Caco-2 (cell line): ENCODE measurements at regions not wholly inside any gene's neighbourhood (a gene's known extent, or its start where the extent isn't known, plus 50 kb on each side); places are given as distances from the start of the nearest gene placed in this dataset.

Source experiments
- BruUV-seq: library from RNA; stranded (reverse); fragments of 400-500 nt; replicated peaks from 2 replicates; lab custom pipeline; 2021; lab: Mats Ljungman, UMichigan
- CTCF ChIA-PET: fragments of 300-600 bp; sonication (Branson Sonifier 250); formaldehyde crosslinking; loops from one replicate; lab custom pipeline; 2022; ENCODE audit warnings: antibody characterized with exemption; lab: Charles Lee
- POLR2A ChIA-PET: fragments of 300-600 bp; sonication (Branson Sonifier 250); formaldehyde crosslinking; loops from one replicate; lab custom pipeline; 2022; ENCODE audit warnings: antibody characterized with exemption; lab: Charles Lee
- DNase-seq, 2 experiments: peaks; one replicate each; pipeline versions ENCODE4 v3.0.0 to v3.0.0-alpha.2; 2020 to 2022
- H3K27me3 ChIP-seq: replicated peaks from 2 replicates; pipeline ENCODE4 v1.6.0; 2011; ENCODE audit warnings: low read length; ENCODE audit not compliant: control insufficient read depth, insufficient read depth
- H3K36me3 ChIP-seq: 2 replicates; pipeline ENCODE4 v1.5.1; 2011; ENCODE audit warnings: low read length; ENCODE audit not compliant: control insufficient read depth, insufficient read depth
- H3K4me1 ChIP-seq: fragments of 250-450 bp; sonication (Bioruptor Pico); 2 replicates; pipeline ENCODE4 v1.5.1; 2020; ENCODE audit warnings: mild to moderate bottlenecking
- H3K4me3 ChIP-seq: 2 replicates; pipeline ENCODE4 v1.5.1; 2011; ENCODE audit warnings: low read depth, mild to moderate bottlenecking, control low read depth, low read length
- H3K9me3 ChIP-seq: fragments of 250-450 bp; sonication (Bioruptor Pico); 2 replicates; pipeline ENCODE4 v1.5.1; 2020; ENCODE audit warnings: mild to moderate bottlenecking, moderate library complexity
- H3K27ac Mint-ChIP-seq: one replicate; pipeline ENCODE4 v1.8.0; 2022; ENCODE audit warnings: mixed read lengths; ENCODE audit not compliant: unreplicated experiment
- H3K27me3 Mint-ChIP-seq: one replicate; pipeline ENCODE4 v1.8.0; 2022; ENCODE audit warnings: mixed read lengths; ENCODE audit not compliant: insufficient read depth, unreplicated experiment
- H3K36me3 Mint-ChIP-seq: one replicate; pipeline ENCODE4 v1.8.0; 2022; ENCODE audit warnings: mild to moderate bottlenecking, mixed read lengths; ENCODE audit not compliant: insufficient read depth, unreplicated experiment
- H3K4me1 Mint-ChIP-seq: one replicate; pipeline ENCODE4 v1.8.0; 2022; ENCODE audit warnings: low read depth, mixed read lengths; ENCODE audit not compliant: unreplicated experiment
- H3K4me3 Mint-ChIP-seq: one replicate; pipeline ENCODE4 v1.8.0; 2022; ENCODE audit warnings: mild to moderate bottlenecking, moderate library complexity, mixed read lengths; ENCODE audit not compliant: unreplicated experiment
- H3K9me3 Mint-ChIP-seq: one replicate; pipeline ENCODE4 v1.8.0; 2022; ENCODE audit warnings: mixed read lengths; ENCODE audit not compliant: unreplicated experiment
- intact Hi-C: fragments of 100-400 bp; cut with micrococcal nuclease; formaldehyde crosslinking; loops from one replicate; pipeline ENCODE4 v1.10.0; 2022; ENCODE audit not compliant: unreplicated experiment
- TF ChIP-seq, protein P1 (sequence below), 2 experiments: fragments of 200-600 bp in 1 of 2; IDR thresholded peaks; 1 replicate in 1 of 2; 2 replicates in 1 of 2; pipeline versions ENCODE4 v1.5.1 to v1.8.0; 2011 to 2022; ENCODE audit warnings: antibody characterized with exemption in 1 of 2, control low read depth in 1 of 2, inconsistent platforms in 1 of 2, low read depth in 1 of 2, low read length in 1 of 2, mild to moderate bottlenecking in 1 of 2, moderate library complexity in 1 of 2; ENCODE audit not compliant: insufficient read depth in 1 of 2, severe bottlenecking in 1 of 2, unreplicated experiment in 1 of 2

GRCh38 chr12:13504074-13504473 lies 307.5 kb downstream of the EMP1 start:
- no peaks in the 10 kb centered on the region for H3K36me3 Mint-ChIP-seq
- CTCF ChIA-PET, result no interaction called here
- intact Hi-C loops, result no loop called here
- Histone ChIP-seq H3K4me3 (no peak overlapping the region), H3K27me3 (no peaks in the 10 kb centered on the region), H3K36me3 (no peaks in the 10 kb centered on the region), H3K9me3 (no peaks in the 10 kb centered on the region), H3K4me1 (peaks cover 14% of the 10 kb centered on the region; the same call in 1 of the 2 replicates)
- no peaks in the 10 kb centered on the region for H3K9me3 Mint-ChIP-seq
- TF ChIP-seq, protein P1, sequence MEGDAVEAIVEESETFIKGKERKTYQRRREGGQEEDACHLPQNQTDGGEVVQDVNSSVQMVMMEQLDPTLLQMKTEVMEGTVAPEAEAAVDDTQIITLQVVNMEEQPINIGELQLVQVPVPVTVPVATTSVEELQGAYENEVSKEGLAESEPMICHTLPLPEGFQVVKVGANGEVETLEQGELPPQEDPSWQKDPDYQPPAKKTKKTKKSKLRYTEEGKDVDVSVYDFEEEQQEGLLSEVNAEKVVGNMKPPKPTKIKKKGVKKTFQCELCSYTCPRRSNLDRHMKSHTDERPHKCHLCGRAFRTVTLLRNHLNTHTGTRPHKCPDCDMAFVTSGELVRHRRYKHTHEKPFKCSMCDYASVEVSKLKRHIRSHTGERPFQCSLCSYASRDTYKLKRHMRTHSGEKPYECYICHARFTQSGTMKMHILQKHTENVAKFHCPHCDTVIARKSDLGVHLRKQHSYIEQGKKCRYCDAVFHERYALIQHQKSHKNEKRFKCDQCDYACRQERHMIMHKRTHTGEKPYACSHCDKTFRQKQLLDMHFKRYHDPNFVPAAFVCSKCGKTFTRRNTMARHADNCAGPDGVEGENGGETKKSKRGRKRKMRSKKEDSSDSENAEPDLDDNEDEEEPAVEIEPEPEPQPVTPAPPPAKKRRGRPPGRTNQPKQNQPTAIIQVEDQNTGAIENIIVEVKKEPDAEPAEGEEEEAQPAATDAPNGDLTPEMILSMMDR (IDR thresholded peaks at IDR 0.05; ENCODE audit: insufficient read depth in 1 of 2, low read depth in 1 of 2, low read length in 1 of 2, severe bottlenecking in 1 of 2, unreplicated experiment in 1 of 2), result no peak
- DNase-seq, result no peak
- POLR2A ChIA-PET, result no interaction called here
- no peaks in the 10 kb centered on the region for H3K27me3 Mint-ChIP-seq
- BruUV-seq, result no TSS peak
- no peak overlapping the region for H3K4me3 Mint-ChIP-seq
- H3K4me1 Mint-ChIP-seq, result no peaks in the 10 kb centered on the region
- H3K27ac Mint-ChIP-seq, result no peak overlapping the region

GRCh38 chr12:13503094-13503835 lies 306.7 kb downstream of the EMP1 start:
- Histone ChIP-seq H3K27me3 (no peaks in the 10 kb centered on the region), H3K36me3 (no peaks in the 10 kb centered on the region), H3K4me1 (peaks cover 14% of the 10 kb centered on the region; the same call in 1 of the 2 replicates), H3K4me3 (no peak overlapping the region), H3K9me3 (no peaks in the 10 kb centered on the region)
- no peaks in the 10 kb centered on the region for H3K4me1 Mint-ChIP-seq
- ChIA-PET CTCF (no interaction called here), POLR2A (no interaction called here)
- TF ChIP-seq, protein P1 (IDR thresholded peaks at IDR 0.05; ENCODE audit: insufficient read depth in 1 of 2, low read depth in 1 of 2, low read length in 1 of 2, severe bottlenecking in 1 of 2, unreplicated experiment in 1 of 2), result no peak
- H3K27me3 Mint-ChIP-seq, result no peaks in the 10 kb centered on the region
- intact Hi-C loops, result loop anchor here (1.0 kb wide), 1 partner anchor 67 kb away; no protein-coding TSS in a partner anchor
- peak; percentile 62 to 67 for DNase-seq
- H3K36me3 Mint-ChIP-seq, result no peaks in the 10 kb centered on the region
- no peaks in the 10 kb centered on the region for H3K9me3 Mint-ChIP-seq
- no peak overlapping the region for H3K4me3 Mint-ChIP-seq
- BruUV-seq, result no TSS peak
- no peak overlapping the region for H3K27ac Mint-ChIP-seq

DNA sequence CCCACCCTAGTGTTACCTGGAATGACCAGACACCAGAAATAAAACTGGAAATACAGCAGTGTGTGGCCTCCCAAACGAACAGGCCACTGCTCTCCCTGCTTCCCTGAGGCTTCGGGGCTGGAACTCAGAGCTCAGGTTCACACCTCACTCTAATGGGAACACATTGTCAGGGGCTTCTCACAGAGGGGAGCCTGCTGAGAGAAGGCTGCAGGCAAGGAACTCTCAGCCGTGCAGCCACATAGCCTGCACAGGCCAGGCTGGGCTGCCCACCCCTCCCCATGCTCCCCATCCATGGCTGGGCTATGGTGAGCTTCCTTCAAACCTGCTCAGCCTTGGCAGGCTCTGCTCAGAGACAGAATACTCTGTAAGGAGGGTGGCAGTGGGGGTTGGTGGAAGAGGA lies 302.5 kb downstream of the EMP1 start:
- no peaks in the 10 kb centered on the region for H3K36me3 Mint-ChIP-seq
- POLR2A ChIA-PET, result no interaction called here
- CTCF ChIA-PET, result interaction anchor here (0.6 kb wide), 1 partner anchor 482 kb away, joined by 3 read pairs; the partner anchor contains the start of gene GRIN2B

More for the DNA sequence above, 302.5 kb downstream of the EMP1 start:
- no peak overlapping the region for H3K27ac Mint-ChIP-seq
- DNase-seq, result no peak
- no peaks in the 10 kb centered on the region for H3K9me3 Mint-ChIP-seq
- Histone ChIP-seq H3K9me3 (no peaks in the 10 kb centered on the region), H3K36me3 (no peaks in the 10 kb centered on the region), H3K4me3 (no peak overlapping the region), H3K27me3 (no peaks in the 10 kb centered on the region), H3K4me1 (peaks cover 10% of the 10 kb centered on the region; the same call in 1 of the 2 replicates)
- H3K4me1 Mint-ChIP-seq, result no peaks in the 10 kb centered on the region
- peaks cover 4% of the 10 kb centered on the region for H3K27me3 Mint-ChIP-seq
- TF ChIP-seq, protein P1 (IDR thresholded peaks at IDR 0.05; ENCODE audit: insufficient read depth in 1 of 2, low read depth in 1 of 2, low read length in 1 of 2, severe bottlenecking in 1 of 2, unreplicated experiment in 1 of 2), result no peak
- no TSS peak for BruUV-seq
- intact Hi-C loops, result no loop called here
- H3K4me3 Mint-ChIP-seq, result no peak overlapping the region
